ENCODE measurements at regions not wholly inside any gene's neighbourhood (a gene's known extent, or its start where the extent isn't known, plus 50 kb on each side); places are given as distances from the start of the nearest gene placed in this dataset.
A peak's percentile ranks its signal among the peaks of the same experiment; 100 is the strongest.
"Not testable (repeated sequence)": the region's sequence is repeated elsewhere in the genome, so short reads cannot be mapped to it uniquely, and the experiment has no call there.

DNA sequence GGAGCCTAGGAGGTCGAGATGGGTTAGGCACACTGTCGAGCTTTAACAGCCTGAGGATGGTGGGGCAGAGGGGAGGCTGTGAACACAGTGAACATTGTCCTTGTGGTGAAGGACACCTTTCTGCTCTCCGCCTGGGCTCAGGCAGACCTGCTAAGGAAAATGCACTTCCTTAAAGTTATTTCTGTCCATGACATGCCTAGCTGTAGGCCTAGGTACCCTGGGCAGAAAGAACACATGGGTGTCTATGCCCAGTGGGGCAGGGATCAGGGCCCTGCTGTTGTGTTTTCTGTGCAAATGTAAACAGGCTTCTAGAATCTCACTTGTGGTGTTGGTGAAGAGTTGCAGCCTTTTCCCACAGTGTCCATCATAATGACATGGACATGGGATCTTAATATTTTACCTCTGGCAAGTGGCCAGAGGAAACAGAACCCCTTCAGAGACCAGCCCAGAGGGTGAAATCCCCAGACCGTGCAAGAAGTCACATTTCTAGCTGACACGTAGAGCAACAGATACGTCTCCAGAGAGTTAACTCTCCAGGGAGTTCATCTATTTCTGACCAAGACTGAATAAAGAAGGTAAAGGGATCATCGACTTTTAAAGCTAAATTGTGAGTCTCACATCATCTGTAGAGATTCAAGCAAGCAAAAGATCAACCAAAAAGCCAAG lies 79.2 kb downstream of the C9orf152 start:
- no peaks in the 10 kb centered on the region for H3K36me3 ChIP-seq (ENCODE audit: insufficient read depth, low read length)
- H3K27ac ChIP-seq (ENCODE audit: low read depth, low read length): peak overlapping the region; percentile 94; the same call in 1 of the 2 replicates
- no peak overlapping the region for H2AFZ ChIP-seq (ENCODE audit: low read length, unreplicated experiment)
- peak overlapping the region; percentile 60; the same call in 1 of the 2 replicates for H3K4me3 ChIP-seq (ENCODE audit: low read depth, low read length)
- H3K79me2 ChIP-seq (ENCODE audit: control insufficient read depth, insufficient read depth, low read length, unreplicated experiment): peaks cover 99% of the 10 kb centered on the region
- no peaks in the 10 kb centered on the region for H3K27me3 ChIP-seq (ENCODE audit: insufficient read depth, low read length)
- peaks cover 95% of the 10 kb centered on the region for H3K4me1 ChIP-seq (ENCODE audit: control insufficient read depth, insufficient read depth, low read length, unreplicated experiment)

DNA sequence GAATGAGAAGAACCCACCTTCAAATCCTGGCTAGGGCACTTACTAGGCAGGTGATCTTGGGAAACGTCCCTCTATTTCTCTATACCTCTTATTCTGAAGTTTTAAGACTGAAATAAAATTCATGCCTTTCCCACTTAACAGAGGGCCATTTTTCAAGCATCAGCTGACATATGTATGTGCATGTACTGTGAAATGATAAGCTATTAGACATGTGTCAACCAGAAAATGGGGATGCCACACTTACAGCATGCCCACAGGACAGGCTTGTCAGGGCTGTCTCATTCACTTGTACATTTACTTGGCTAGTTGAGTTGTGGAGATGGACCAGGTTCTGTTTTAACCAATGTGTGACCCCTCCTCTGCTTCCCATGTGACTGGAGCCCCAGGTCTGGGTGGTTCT lies 78.5 kb downstream of the C9orf152 start:
- H3K4me1 ChIP-seq (ENCODE audit: control insufficient read depth, insufficient read depth, low read length, unreplicated experiment): peaks cover 95% of the 10 kb centered on the region
- H3K4me3 ChIP-seq (ENCODE audit: low read depth, low read length): no peak overlapping the region
- peaks cover 98% of the 10 kb centered on the region for H3K79me2 ChIP-seq (ENCODE audit: control insufficient read depth, insufficient read depth, low read length, unreplicated experiment)
- peak overlapping the region; percentile 94; the same call in 1 of the 2 replicates for H3K27ac ChIP-seq (ENCODE audit: low read depth, low read length)
- H2AFZ ChIP-seq (ENCODE audit: low read length, unreplicated experiment): no peak overlapping the region
- H3K27me3 ChIP-seq (ENCODE audit: insufficient read depth, low read length): no peaks in the 10 kb centered on the region
- H3K36me3 ChIP-seq (ENCODE audit: insufficient read depth, low read length): no peaks in the 10 kb centered on the region

DNA sequence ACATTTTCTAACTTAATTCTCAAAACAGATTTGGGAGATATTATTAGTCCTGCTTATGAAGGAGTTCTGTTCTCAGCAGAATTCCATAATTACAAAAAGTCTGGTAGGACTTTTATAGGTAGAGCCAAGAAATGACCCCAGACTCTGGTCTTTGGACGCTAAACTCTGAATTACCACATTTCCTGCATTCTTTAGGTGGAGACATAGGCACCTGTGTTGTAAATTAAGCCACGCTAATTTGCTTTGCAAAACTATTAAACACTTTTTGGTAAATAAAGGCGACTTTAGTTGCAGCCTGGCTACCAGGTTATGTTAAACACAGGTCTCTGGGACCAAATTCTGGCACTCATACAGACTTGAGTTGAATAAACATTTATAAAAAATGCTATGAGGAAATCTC lies 77.7 kb downstream of the C9orf152 start:
- H3K36me3 ChIP-seq (ENCODE audit: insufficient read depth, low read length): no peaks in the 10 kb centered on the region
- peaks cover 92% of the 10 kb centered on the region for H3K4me1 ChIP-seq (ENCODE audit: control insufficient read depth, insufficient read depth, low read length, unreplicated experiment)
- H2AFZ ChIP-seq (ENCODE audit: low read length, unreplicated experiment): no peak overlapping the region
- peak overlapping the region; percentile 94 for H3K27ac ChIP-seq (ENCODE audit: low read depth, low read length)
- no peak overlapping the region for H3K4me3 ChIP-seq (ENCODE audit: low read depth, low read length)
- H3K79me2 ChIP-seq (ENCODE audit: control insufficient read depth, insufficient read depth, low read length, unreplicated experiment): peaks cover 97% of the 10 kb centered on the region
- H3K27me3 ChIP-seq (ENCODE audit: insufficient read depth, low read length): no peaks in the 10 kb centered on the region

DNA sequence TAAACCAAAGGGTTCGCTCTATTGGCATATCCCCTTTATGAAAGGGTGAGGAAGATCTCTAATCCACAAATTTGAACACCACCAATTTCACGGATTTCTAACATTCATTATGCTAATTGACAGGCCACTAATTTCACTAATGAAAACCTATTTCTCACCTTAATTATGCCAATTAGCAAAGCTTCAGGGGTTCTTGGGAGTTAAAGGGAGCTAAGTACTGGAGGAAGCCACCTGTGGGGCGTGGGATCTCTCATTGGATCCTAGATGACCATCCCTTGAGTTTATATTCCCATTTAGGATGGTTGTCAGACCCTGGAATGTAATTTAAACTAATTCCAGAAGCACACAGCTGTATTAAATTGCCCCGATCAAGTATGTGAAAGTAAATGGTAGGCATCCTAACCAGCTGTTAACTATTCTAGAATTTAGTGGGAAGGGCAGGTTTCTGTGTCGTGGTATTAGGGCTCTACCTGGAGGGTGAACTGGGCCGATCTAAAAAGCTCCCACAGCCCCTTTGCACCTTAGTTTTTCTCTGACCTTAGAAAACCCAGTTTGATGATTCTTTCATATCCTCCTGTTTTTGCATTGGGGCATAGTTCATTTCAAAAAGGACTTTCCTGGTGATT lies 77.1 kb downstream of the C9orf152 start:
- H3K4me3 ChIP-seq (ENCODE audit: low read depth, low read length): no peak overlapping the region
- peaks cover 97% of the 10 kb centered on the region for H3K79me2 ChIP-seq (ENCODE audit: control insufficient read depth, insufficient read depth, low read length, unreplicated experiment)
- peaks cover 93% of the 10 kb centered on the region for H3K4me1 ChIP-seq (ENCODE audit: control insufficient read depth, insufficient read depth, low read length, unreplicated experiment)
- no peak overlapping the region for H2AFZ ChIP-seq (ENCODE audit: low read length, unreplicated experiment)
- H3K27ac ChIP-seq (ENCODE audit: low read depth, low read length): peak overlapping the region; percentile 94
- no peaks in the 10 kb centered on the region for H3K36me3 ChIP-seq (ENCODE audit: insufficient read depth, low read length)
- H3K27me3 ChIP-seq (ENCODE audit: insufficient read depth, low read length): no peaks in the 10 kb centered on the region

DNA sequence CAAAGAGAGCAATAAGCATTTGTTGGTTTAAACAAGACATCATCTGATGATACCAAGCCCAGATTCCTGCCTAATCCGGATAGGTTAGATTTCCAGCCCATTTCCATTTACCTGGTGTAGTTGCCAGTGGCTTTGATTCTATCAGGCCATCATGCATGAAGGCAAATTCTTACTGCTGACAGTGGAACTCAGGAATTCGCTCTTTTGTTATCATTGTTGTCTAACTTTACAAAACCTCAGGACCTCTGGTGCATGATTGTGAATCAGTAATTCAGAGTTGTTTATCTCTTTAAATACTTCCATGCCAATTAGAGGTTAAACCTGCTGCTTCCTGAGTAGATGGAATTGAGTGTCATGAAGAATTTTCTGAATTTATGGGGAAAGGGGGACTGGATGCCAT lies 76.5 kb downstream of the C9orf152 start:
- H2AFZ ChIP-seq (ENCODE audit: low read length, unreplicated experiment): no peak overlapping the region
- no peaks in the 10 kb centered on the region for H3K27me3 ChIP-seq (ENCODE audit: insufficient read depth, low read length)
- peak overlapping the region; percentile 94 for H3K27ac ChIP-seq (ENCODE audit: low read depth, low read length)
- H3K4me3 ChIP-seq (ENCODE audit: low read depth, low read length): no peak overlapping the region
- H3K36me3 ChIP-seq (ENCODE audit: insufficient read depth, low read length): peaks cover 5% of the 10 kb centered on the region; the same call in 1 of the 2 replicates
- peaks cover 91% of the 10 kb centered on the region for H3K4me1 ChIP-seq (ENCODE audit: control insufficient read depth, insufficient read depth, low read length, unreplicated experiment)
- H3K79me2 ChIP-seq (ENCODE audit: control insufficient read depth, insufficient read depth, low read length, unreplicated experiment): peaks cover 97% of the 10 kb centered on the region

DNA sequence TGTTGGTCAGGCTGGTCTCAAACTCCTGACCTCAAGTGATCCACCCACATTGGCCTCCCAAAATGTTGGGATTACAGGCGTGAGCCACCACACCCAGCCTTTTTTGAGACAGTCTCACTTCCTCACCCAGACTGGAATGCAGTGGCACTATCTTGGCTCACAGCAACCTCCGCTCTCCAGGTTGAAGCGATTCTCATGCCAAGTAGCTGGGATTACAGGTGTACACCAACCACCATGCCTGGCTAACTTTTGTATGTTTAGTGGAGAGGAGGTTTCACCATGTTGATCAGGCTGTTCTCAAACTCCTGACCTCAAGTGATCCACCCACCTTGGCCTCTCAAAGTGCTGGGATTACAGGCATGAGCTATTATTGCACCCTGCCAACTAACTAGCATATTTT lies 75.4 kb downstream of the C9orf152 start:
- not testable (repeated sequence) for H3K4me3 ChIP-seq (ENCODE audit: low read depth, low read length); H2AFZ ChIP-seq (ENCODE audit: low read length, unreplicated experiment); H3K27me3 ChIP-seq (ENCODE audit: insufficient read depth, low read length)
- Histone ChIP-seq H3K36me3 (ENCODE audit: insufficient read depth, low read length) (peaks cover 15% of the 10 kb centered on the region; the same call in 1 of the 2 replicates), H3K27ac (ENCODE audit: low read depth, low read length) (peak overlapping the region; percentile 89), H3K4me1 (ENCODE audit: control insufficient read depth, insufficient read depth, low read length, unreplicated experiment) (peaks cover 82% of the 10 kb centered on the region), H3K79me2 (ENCODE audit: control insufficient read depth, insufficient read depth, low read length, unreplicated experiment) (peaks cover 97% of the 10 kb centered on the region)

DNA sequence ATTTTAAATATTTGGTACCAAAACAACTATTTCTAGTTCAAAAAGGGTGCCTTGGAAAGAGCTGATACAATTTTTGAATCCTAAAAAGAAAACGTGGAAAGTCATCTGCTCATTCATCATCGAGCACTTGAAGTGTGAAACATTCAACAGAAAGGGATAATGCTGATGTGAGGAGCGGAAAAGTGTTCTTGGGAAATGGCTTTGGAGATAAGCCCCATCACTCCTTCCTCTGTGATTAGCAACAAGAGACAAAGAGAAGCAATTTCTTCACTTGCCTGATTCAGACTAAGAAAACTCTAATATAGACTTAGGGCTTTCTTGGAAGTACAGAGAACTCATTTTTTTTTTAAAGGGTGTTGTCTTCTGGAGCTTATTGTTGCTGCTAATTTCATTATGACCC lies 74.9 kb downstream of the C9orf152 start:
- Histone ChIP-seq H3K27ac (ENCODE audit: low read depth, low read length) (peak overlapping the region; percentile 89), H3K4me1 (ENCODE audit: control insufficient read depth, insufficient read depth, low read length, unreplicated experiment) (peaks cover 76% of the 10 kb centered on the region), H3K27me3 (ENCODE audit: insufficient read depth, low read length) (no peaks in the 10 kb centered on the region), H3K36me3 (ENCODE audit: insufficient read depth, low read length) (peaks cover 20% of the 10 kb centered on the region; the same call in 1 of the 2 replicates), H3K4me3 (ENCODE audit: low read depth, low read length) (no peak overlapping the region), H2AFZ (ENCODE audit: low read length, unreplicated experiment) (no peak overlapping the region), H3K79me2 (ENCODE audit: control insufficient read depth, insufficient read depth, low read length, unreplicated experiment) (peaks cover 97% of the 10 kb centered on the region)

DNA sequence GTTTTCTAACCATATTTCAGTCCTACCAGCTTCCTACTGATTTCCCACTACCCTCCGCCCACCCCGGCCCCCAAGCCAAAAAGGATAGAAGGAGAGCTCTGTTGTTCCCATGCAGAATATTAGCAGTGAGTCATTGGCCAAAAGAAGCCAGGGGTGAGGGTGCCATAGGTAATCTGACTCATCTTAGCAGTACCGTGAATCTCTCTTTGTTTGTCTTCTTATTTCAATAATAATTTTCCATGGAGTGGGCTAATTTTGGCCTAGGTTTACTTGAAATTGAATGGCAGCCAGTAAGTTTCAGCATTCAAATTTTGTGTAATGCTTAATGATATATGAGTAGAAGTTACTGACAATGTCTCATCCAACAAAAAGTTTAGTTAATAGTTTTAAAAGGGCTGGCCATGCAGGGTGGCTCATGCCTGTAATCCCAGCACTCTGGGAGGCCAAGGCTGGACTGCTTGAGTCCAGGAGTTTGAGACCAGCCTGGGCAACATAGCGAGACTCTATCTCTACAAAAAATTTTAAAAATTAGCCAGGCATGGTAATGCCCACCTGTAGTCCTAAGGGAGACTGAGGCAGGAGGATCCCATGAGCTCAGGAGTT lies 74.2 kb downstream of the C9orf152 start:
- Histone ChIP-seq H3K79me2 (ENCODE audit: control insufficient read depth, insufficient read depth, low read length, unreplicated experiment) (peaks cover 97% of the 10 kb centered on the region), H3K27ac (ENCODE audit: low read depth, low read length) (peak overlapping the region; percentile 89), H3K4me1 (ENCODE audit: control insufficient read depth, insufficient read depth, low read length, unreplicated experiment) (peaks cover 70% of the 10 kb centered on the region), H3K36me3 (ENCODE audit: insufficient read depth, low read length) (peaks cover 26% of the 10 kb centered on the region), H3K4me3 (ENCODE audit: low read depth, low read length) (no peak overlapping the region), H2AFZ (ENCODE audit: low read length, unreplicated experiment) (no peak overlapping the region), H3K27me3 (ENCODE audit: insufficient read depth, low read length) (no peaks in the 10 kb centered on the region)

DNA sequence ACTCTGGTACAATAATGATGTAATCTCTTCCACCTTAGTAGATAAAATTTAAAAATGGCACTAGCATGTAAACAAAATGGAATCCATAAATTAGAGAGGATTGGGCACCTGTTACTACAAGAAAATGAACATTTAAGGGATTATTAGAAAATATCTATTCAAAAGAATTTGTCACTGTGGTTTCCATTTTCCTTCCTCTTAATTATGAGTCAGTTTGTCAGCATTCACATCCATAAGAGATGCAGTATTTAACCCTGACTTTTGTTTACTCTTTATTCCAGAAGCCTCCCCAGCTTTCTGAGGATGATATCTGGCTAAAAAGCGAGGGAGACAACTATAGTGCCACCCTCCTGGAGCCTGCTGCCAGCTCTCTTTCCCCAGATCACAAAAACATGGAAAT lies 72.1 kb downstream of the C9orf152 start:
- H3K36me3 ChIP-seq (ENCODE audit: insufficient read depth, low read length): peaks cover 41% of the 10 kb centered on the region
- H3K27me3 ChIP-seq (ENCODE audit: insufficient read depth, low read length): no peaks in the 10 kb centered on the region
- peak overlapping the region; percentile 36; the same call in 1 of the 2 replicates for H3K27ac ChIP-seq (ENCODE audit: low read depth, low read length)
- peaks cover 66% of the 10 kb centered on the region for H3K4me1 ChIP-seq (ENCODE audit: control insufficient read depth, insufficient read depth, low read length, unreplicated experiment)
- H2AFZ ChIP-seq (ENCODE audit: low read length, unreplicated experiment): no peak overlapping the region
- no peak overlapping the region for H3K4me3 ChIP-seq (ENCODE audit: low read depth, low read length)
- peaks cover 97% of the 10 kb centered on the region for H3K79me2 ChIP-seq (ENCODE audit: control insufficient read depth, insufficient read depth, low read length, unreplicated experiment)

DNA sequence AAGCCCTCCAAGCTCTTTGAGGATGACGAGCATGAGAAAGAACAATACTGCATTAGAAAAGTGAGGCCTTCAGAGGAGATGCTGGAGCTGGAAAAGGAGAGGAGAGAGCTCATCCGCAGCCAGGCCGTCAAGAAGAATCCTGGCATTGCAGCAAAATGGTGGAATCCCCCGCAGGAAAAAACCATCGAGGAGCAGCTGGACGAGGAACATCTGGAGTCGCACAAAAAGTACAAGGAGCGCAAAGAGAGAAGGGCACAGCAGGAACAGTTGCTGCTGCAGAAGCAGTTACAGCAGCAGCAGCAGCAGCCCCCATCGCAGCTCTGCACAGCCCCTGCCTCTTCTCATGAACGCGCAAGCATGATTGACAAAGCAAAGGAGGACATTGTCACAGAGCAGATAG lies 71.2 kb downstream of the C9orf152 start:
- Histone ChIP-seq H3K36me3 (ENCODE audit: insufficient read depth, low read length) (peaks cover 41% of the 10 kb centered on the region), H3K4me3 (ENCODE audit: low read depth, low read length) (no peak overlapping the region), H2AFZ (ENCODE audit: low read length, unreplicated experiment) (no peak overlapping the region), H3K79me2 (ENCODE audit: control insufficient read depth, insufficient read depth, low read length, unreplicated experiment) (peaks cover 97% of the 10 kb centered on the region), H3K4me1 (ENCODE audit: control insufficient read depth, insufficient read depth, low read length, unreplicated experiment) (peaks cover 66% of the 10 kb centered on the region), H3K27ac (ENCODE audit: low read depth, low read length) (peak overlapping the region; percentile 36; the same call in 1 of the 2 replicates), H3K27me3 (ENCODE audit: insufficient read depth, low read length) (no peaks in the 10 kb centered on the region)

All from ACC112 (cell line).